Tibial nerve (tissue), 4 donors: ENCODE measurements at regions not wholly inside any gene's neighbourhood (a gene's known extent, or its start where the extent isn't known, plus 50 kb on each side); places are given as distances from the start of the nearest gene placed in this dataset.

Experiments
- DNase-seq, 2 donors: peaks; one replicate each; pipeline ENCODE4 v3.0.0-alpha.2; 2019; ENCODE audit warnings: low spot score in 2 of 2
- H3K27ac ChIP-seq, 4 donors: fragments of 200-600 bp; sonication (generic) in 3 of 4; one replicate each; pipeline ENCODE4 v1.5.1; 2017 to 2019; ENCODE audit warnings: mild to moderate bottlenecking in 1 of 4
- H3K27me3 ChIP-seq, 2 donors: fragments of 200-600 bp; sonication (generic) in 1 of 2; one replicate each; pipeline versions ENCODE4 v1.5.1 to v1.6.0; 2017 to 2019
- H3K36me3 ChIP-seq, 3 donors: fragments of 200-600 bp; sonication (generic); one replicate each; pipeline ENCODE4 v1.5.1; 2018 to 2019
- H3K4me1 ChIP-seq, 4 donors: fragments of 200-600 bp; sonication (generic) in 3 of 4; one replicate each; pipeline ENCODE4 v1.5.1; 2017 to 2019
- H3K4me3 ChIP-seq, 4 donors: fragments of 200-600 bp; sonication (generic) in 3 of 4; one replicate each; pipeline ENCODE4 v1.5.1; 2017 to 2019; ENCODE audit warnings: mild to moderate bottlenecking in 1 of 4, moderate library complexity in 1 of 4
- H3K9me3 ChIP-seq, 4 donors: fragments of 200-600 bp; sonication (generic) in 3 of 4; one replicate each; pipeline ENCODE4 v1.5.1; 2017 to 2019
- EP300 ChIP-seq, 2 donors: sonication (generic); formaldehyde crosslinking; IDR thresholded peaks; one replicate each; pipeline ENCODE4 v1.6.1; 2017; ENCODE audit warnings: antibody characterized with exemption in 2 of 2, mild to moderate bottlenecking in 1 of 2
- POLR2A ChIP-seq, 2 donors: fragments of 450-650 bp; IDR thresholded peaks; one replicate each; pipeline ENCODE4 v1.6.1; 2017; ENCODE audit warnings: antibody characterized with exemption in 2 of 2, mild to moderate bottlenecking in 2 of 2, moderate library complexity in 2 of 2
- WGBS, 2 donors: methylation state at CpG; one replicate each; pipeline ENCODE4 v1.1.5; 2018; 5-methylcytosine and 5-hydroxymethylcytosine counted together
- TF ChIP-seq, protein P1 (sequence below), 5 experiments: fragments of 200-600 bp in 3 of 5; fragments of 450-650 bp in 2 of 5; sonication (generic) in 3 of 5; IDR thresholded peaks; one replicate each; pipeline ENCODE4 v1.5.1; 2016 to 2019; ENCODE audit warnings: antibody characterized with exemption in 5 of 5, mild to moderate bottlenecking in 3 of 5, moderate library complexity in 2 of 5

DNA sequence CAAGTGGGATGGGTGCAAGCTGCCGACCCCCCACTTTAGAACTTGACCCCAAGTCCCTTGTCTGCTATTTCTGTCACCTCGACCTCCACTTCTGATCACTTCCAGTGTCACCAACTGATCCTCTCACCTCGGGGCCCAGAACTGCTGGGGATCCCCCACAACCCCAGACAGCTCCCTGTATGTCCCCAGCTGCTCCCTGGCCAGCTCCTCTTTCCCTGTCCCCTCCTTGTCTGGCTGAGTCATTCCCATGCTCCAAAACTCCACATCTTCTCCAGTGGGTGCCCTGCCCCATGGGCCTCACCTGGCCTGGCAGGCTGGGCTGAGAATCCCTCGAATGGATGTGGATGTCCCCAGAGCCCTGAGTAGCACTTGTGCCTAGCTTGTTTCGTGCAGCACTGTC, 154.3 kb upstream of the PCBD1 start:
- DNase-seq = no peak
- no peaks in the 10 kb centered on the region for H3K36me3 ChIP-seq

GRCh38 chr10:71043858-71044257, 155.5 kb upstream of the PCBD1 start:
- no peak for DNase-seq
- H3K27ac ChIP-seq = no peak overlapping the region
- no peaks in the 10 kb centered on the region for H3K9me3 ChIP-seq
- H3K4me1 ChIP-seq = no peaks in the 10 kb centered on the region
- 80 to 92% methylated on average over 4 of the region's 4 CpGs for WGBS, 2 donors
- no peak overlapping the region for H3K4me3 ChIP-seq
- H3K36me3 ChIP-seq = no peaks in the 10 kb centered on the region
- TF ChIP-seq, protein P1, sequence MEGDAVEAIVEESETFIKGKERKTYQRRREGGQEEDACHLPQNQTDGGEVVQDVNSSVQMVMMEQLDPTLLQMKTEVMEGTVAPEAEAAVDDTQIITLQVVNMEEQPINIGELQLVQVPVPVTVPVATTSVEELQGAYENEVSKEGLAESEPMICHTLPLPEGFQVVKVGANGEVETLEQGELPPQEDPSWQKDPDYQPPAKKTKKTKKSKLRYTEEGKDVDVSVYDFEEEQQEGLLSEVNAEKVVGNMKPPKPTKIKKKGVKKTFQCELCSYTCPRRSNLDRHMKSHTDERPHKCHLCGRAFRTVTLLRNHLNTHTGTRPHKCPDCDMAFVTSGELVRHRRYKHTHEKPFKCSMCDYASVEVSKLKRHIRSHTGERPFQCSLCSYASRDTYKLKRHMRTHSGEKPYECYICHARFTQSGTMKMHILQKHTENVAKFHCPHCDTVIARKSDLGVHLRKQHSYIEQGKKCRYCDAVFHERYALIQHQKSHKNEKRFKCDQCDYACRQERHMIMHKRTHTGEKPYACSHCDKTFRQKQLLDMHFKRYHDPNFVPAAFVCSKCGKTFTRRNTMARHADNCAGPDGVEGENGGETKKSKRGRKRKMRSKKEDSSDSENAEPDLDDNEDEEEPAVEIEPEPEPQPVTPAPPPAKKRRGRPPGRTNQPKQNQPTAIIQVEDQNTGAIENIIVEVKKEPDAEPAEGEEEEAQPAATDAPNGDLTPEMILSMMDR (IDR thresholded peaks at IDR 0.05) = no peak
- TF ChIP-seq EP300 (IDR thresholded peaks at IDR 0.05) (no peak), POLR2A (IDR thresholded peaks at IDR 0.05) (no peak)
- H3K27me3 ChIP-seq = no peaks in the 10 kb centered on the region

More for the DNA sequence above, 154.3 kb upstream of the PCBD1 start:
- TF ChIP-seq EP300 (IDR thresholded peaks at IDR 0.05) (no peak), POLR2A (IDR thresholded peaks at IDR 0.05) (no peak)
- TF ChIP-seq, protein P1 (IDR thresholded peaks at IDR 0.05) = no peak
- WGBS, 2 donors = 82 to 87% methylated on average over 5 of the region's 5 CpGs
- Histone ChIP-seq H3K27ac (no peak overlapping the region), H3K9me3 (no peaks in the 10 kb centered on the region), H3K27me3 (no peaks in the 10 kb centered on the region), H3K4me1 (no peaks in the 10 kb centered on the region), H3K4me3 (no peak overlapping the region)

- WGBS, 2 donors = 82% methylated on average over 7 of the region's 7 CpGs
- Histone ChIP-seq H3K4me1 (no peaks in the 10 kb centered on the region), H3K9me3 (no peaks in the 10 kb centered on the region), H3K36me3 (no peaks in the 10 kb centered on the region), H3K27ac (no peak overlapping the region), H3K27me3 (no peaks in the 10 kb centered on the region), H3K4me3 (no peak overlapping the region)
- DNase-seq = no peak
- TF ChIP-seq EP300 (IDR thresholded peaks at IDR 0.05) = no peak
- TF ChIP-seq, protein P1 (IDR thresholded peaks at IDR 0.05) = no peak
- no peak for TF ChIP-seq POLR2A (IDR thresholded peaks at IDR 0.05)
These were observed 156.4 kb upstream of the PCBD1 start for GRCh38 chr10:71044720-71045119.

- no peak overlapping the region for H3K27ac ChIP-seq
- TF ChIP-seq POLR2A (IDR thresholded peaks at IDR 0.05) = no peak
- TF ChIP-seq, protein P1 (IDR thresholded peaks at IDR 0.05) = no peak
- TF ChIP-seq EP300 (IDR thresholded peaks at IDR 0.05) = no peak
- no peaks in the 10 kb centered on the region for H3K4me1 ChIP-seq
- 61 to 68% methylated on average over 10 of the region's 10 CpGs for WGBS, 2 donors
- H3K9me3 ChIP-seq = no peaks in the 10 kb centered on the region
- H3K4me3 ChIP-seq = no peak overlapping the region
- H3K27me3 ChIP-seq = no peaks in the 10 kb centered on the region
- no peaks in the 10 kb centered on the region for H3K36me3 ChIP-seq
- peak in 1 of 2 donors; percentile 12 for DNase-seq
These were observed 156.9 kb upstream of the PCBD1 start for GRCh38 chr10:71045204-71045809.

GRCh38 chr10:71045936-71046335, 157.6 kb upstream of the PCBD1 start:
- no peak for DNase-seq
- H3K27me3 ChIP-seq = no peaks in the 10 kb centered on the region
- 84% methylated on average over 4 of the region's 4 CpGs for WGBS, 2 donors
- no peak overlapping the region for H3K4me3 ChIP-seq
- no peak for TF ChIP-seq POLR2A (IDR thresholded peaks at IDR 0.05)
- H3K9me3 ChIP-seq = no peaks in the 10 kb centered on the region
- H3K4me1 ChIP-seq = no peaks in the 10 kb centered on the region
- no peaks in the 10 kb centered on the region for H3K36me3 ChIP-seq
- no peak overlapping the region for H3K27ac ChIP-seq

GRCh38 chr10:71046747-71047146, 158.4 kb upstream of the PCBD1 start:
- 79 to 84% methylated on average over 5 of the region's 5 CpGs for WGBS, 2 donors
- H3K36me3 ChIP-seq = no peaks in the 10 kb centered on the region
- H3K27ac ChIP-seq = no peak overlapping the region
- no peaks in the 10 kb centered on the region for H3K27me3 ChIP-seq
- H3K4me1 ChIP-seq = no peaks in the 10 kb centered on the region
- no peak overlapping the region for H3K4me3 ChIP-seq
- no peak for DNase-seq
- no peaks in the 10 kb centered on the region for H3K9me3 ChIP-seq
- TF ChIP-seq EP300 (IDR thresholded peaks at IDR 0.05) = no peak
- TF ChIP-seq POLR2A (IDR thresholded peaks at IDR 0.05) = no peak
- TF ChIP-seq, protein P1 (IDR thresholded peaks at IDR 0.05) = no peak
